ENCODE measurements at regions not wholly inside any gene's neighbourhood (a gene's known extent, or its start where the extent isn't known, plus 50 kb on each side); places are given as distances from the start of the nearest gene placed in this dataset.

- Histone ChIP-seq H3K4me3 (ENCODE audit: low read depth in 2 of 2, low read length in 2 of 2) (no peak overlapping the region), H3K9me3 (ENCODE audit: control insufficient read depth, insufficient read depth, low read depth, low read length) (no peaks in the 10 kb centered on the region), H3K27ac (ENCODE audit: low read length) (no peak overlapping the region), H3K36me3 (ENCODE audit: control insufficient read depth, insufficient read depth, low read length) (no peaks in the 10 kb centered on the region), H3K4me1 (ENCODE audit: control insufficient read depth, insufficient read depth, low read length) (no peaks in the 10 kb centered on the region), H3K27me3 (ENCODE audit: control insufficient read depth, insufficient read depth, low read length) (no peaks in the 10 kb centered on the region; the same call in 1 of the 2 replicates)
- CTCF ChIA-PET: no interaction called here
- TF ChIP-seq POLR2AphosphoS5 (IDR thresholded peaks at IDR 0.05; ENCODE audit: low read depth, low read length): no peak
- TF ChIP-seq CTCF (IDR thresholded peaks at IDR 0.05): no peak
- no peak for TF ChIP-seq REST (IDR thresholded peaks at IDR 0.05; ENCODE audit: insufficient read depth in 1 of 2, low read depth in 2 of 2, low read length in 1 of 2)
- TF ChIP-seq TCF7L2 (IDR thresholded peaks at IDR 0.05; ENCODE audit: low read depth, low read length): no peak
- TF ChIP-seq SIN3A (IDR thresholded peaks at IDR 0.05; ENCODE audit: borderline replicate concordance, insufficient read depth, low read depth, low read length): no peak
- BruUV-seq (replicated peaks): no TSS peak
- intact Hi-C loops (cut with micrococcal nuclease; ENCODE audit: unreplicated experiment) (no loop called here), in situ Hi-C loops (cut with HindIII; ENCODE audit: low pct_unique_long_range_greater_than_20kb, low sequenced_read_pairs) (no loop called here)
- DNase-seq (ENCODE audit: low read depth, low spot score) (no peak), ATAC-seq (no peak)
- POLR2A ChIA-PET: no interaction called here
Measured at GRCh38 chr11:19570889-19571288, 141.7 kb upstream of the NAV2 start.

GRCh38 chr11:19567996-19568395 is 144.6 kb upstream of the NAV2 start:
- H3K4me1 ChIP-seq (ENCODE audit: control insufficient read depth, insufficient read depth, low read length): 0 out of 2 replicates have a peak, but pooled peaks cover 3% of the 10 kb centered on the region
- H3K27me3 ChIP-seq (ENCODE audit: control insufficient read depth, insufficient read depth, low read length): no peaks in the 10 kb centered on the region; the same call in 1 of the 2 replicates
- TF ChIP-seq SIN3A (IDR thresholded peaks at IDR 0.05; ENCODE audit: borderline replicate concordance, insufficient read depth, low read depth, low read length) (no peak), REST (IDR thresholded peaks at IDR 0.05; ENCODE audit: insufficient read depth in 1 of 2, low read depth in 2 of 2, low read length in 1 of 2) (no peak), CTCF (IDR thresholded peaks at IDR 0.05) (no peak), POLR2AphosphoS5 (IDR thresholded peaks at IDR 0.05; ENCODE audit: low read depth, low read length) (no peak), TCF7L2 (IDR thresholded peaks at IDR 0.05; ENCODE audit: low read depth, low read length) (no peak)
- no peak for DNase-seq (ENCODE audit: low read depth, low spot score)
- no peak for ATAC-seq
- no peaks in the 10 kb centered on the region for H3K36me3 ChIP-seq (ENCODE audit: control insufficient read depth, insufficient read depth, low read length)
- no peak overlapping the region for H3K4me3 ChIP-seq (ENCODE audit: low read depth in 2 of 2, low read length in 2 of 2)
- no TSS peak for BruUV-seq (replicated peaks)
- POLR2A ChIA-PET: no interaction called here
- intact Hi-C loops (cut with micrococcal nuclease; ENCODE audit: unreplicated experiment) (loop anchor here (10.0 kb wide), 1 partner anchor 237 kb away; no protein-coding TSS in a partner anchor), in situ Hi-C loops (cut with HindIII; ENCODE audit: low pct_unique_long_range_greater_than_20kb, low sequenced_read_pairs) (no loop called here)
- CTCF ChIA-PET: interaction anchor here (0.7 kb wide), 1 partner anchor 335 kb away, joined by 3 read pairs; no protein-coding TSS in a partner anchor
- no peaks in the 10 kb centered on the region for H3K9me3 ChIP-seq (ENCODE audit: control insufficient read depth, insufficient read depth, low read depth, low read length)
- no peak overlapping the region for H3K27ac ChIP-seq (ENCODE audit: low read length)
